A673 (cell line): ENCODE measurements at regions not wholly inside any gene's neighbourhood (a gene's known extent, or its start where the extent isn't known, plus 50 kb on each side); places are given as distances from the start of the nearest gene placed in this dataset.

Source experiments
- BruUV-seq: library from RNA; stranded (reverse); fragments of 400-500 nt; replicated peaks from 2 replicates; lab custom pipeline; 2021; lab: Mats Ljungman, UMichigan
- CTCF ChIA-PET: fragments of 300-600 bp; sonication (Branson Sonifier 250); formaldehyde crosslinking; loops from one replicate; lab custom pipeline; 2022; ENCODE audit warnings: antibody characterized with exemption; lab: Charles Lee
- POLR2A ChIA-PET: fragments of 300-600 bp; sonication (Branson Sonifier 250); formaldehyde crosslinking; loops from one replicate; lab custom pipeline; 2022; ENCODE audit warnings: antibody characterized with exemption; ENCODE audit not compliant: low non-redundant PET; lab: Charles Lee
- DNase-seq: peaks from one replicate; pipeline ENCODE4 v3.0.0-alpha.2; 2015; ENCODE audit warnings: low spot score
- H3K27ac ChIP-seq: fragments of 200-600 bp; sonication (generic); 2 replicates; pipeline ENCODE4 v1.5.1; 2016; ENCODE audit warnings: mixed run types, low read depth, mild to moderate bottlenecking, mixed read lengths, antibody characterized with exemption, low read length; ENCODE audit not compliant: poor library complexity, severe bottlenecking
- H3K27me3 ChIP-seq: fragments of 200-600 bp; sonication (generic); replicated peaks from 2 replicates; pipeline ENCODE4 v1.6.1; 2017; ENCODE audit warnings: mixed run types, low read depth, mild to moderate bottlenecking, mixed read lengths, antibody characterized with exemption, low read length; ENCODE audit not compliant: insufficient read depth, poor library complexity
- H3K36me3 ChIP-seq: fragments of 200-600 bp; sonication (generic); 2 replicates; pipeline ENCODE4 v1.6.1; 2016; ENCODE audit warnings: mixed run types, mild to moderate bottlenecking, mixed read lengths, antibody characterized with exemption, low read length; ENCODE audit not compliant: insufficient read depth, poor library complexity, severe bottlenecking
- H3K4me1 ChIP-seq: fragments of 200-600 bp; sonication (generic); 2 replicates; pipeline ENCODE4 v1.6.1; 2017; ENCODE audit warnings: mixed run types, mild to moderate bottlenecking, mixed read lengths, antibody characterized with exemption, low read length; ENCODE audit not compliant: insufficient read depth, poor library complexity, severe bottlenecking
- H3K4me3 ChIP-seq: fragments of 200-600 bp; sonication (generic); 2 replicates; pipeline ENCODE4 v1.5.1; 2016; ENCODE audit warnings: low read depth, mixed run types, mild to moderate bottlenecking, mixed read lengths, low read length; ENCODE audit not compliant: poor library complexity, severe bottlenecking
- H3K9me3 ChIP-seq: fragments of 200-600 bp; sonication (generic); 2 replicates; pipeline ENCODE4 v1.6.1; 2016; ENCODE audit warnings: mixed run types, low read depth, mild to moderate bottlenecking, mixed read lengths, antibody characterized with exemption, low read length; ENCODE audit not compliant: poor library complexity, severe bottlenecking
- CTCF ChIP-seq: fragments of 300-800, 200-600 bp; sonication (generic); conservative IDR thresholded peaks from 2 replicates; pipeline ENCODE4 v1.5.1; 2017; ENCODE audit warnings: low read depth, mild to moderate bottlenecking, antibody characterized with exemption, low read length, moderate library complexity, mixed read lengths
- EZH2 ChIP-seq: fragments of 200-600 bp; sonication (generic); IDR thresholded peaks from 2 replicates; pipeline ENCODE4 v1.6.1; 2017; ENCODE audit warnings: borderline replicate concordance, low read depth, mild to moderate bottlenecking, mixed read lengths, antibody characterized with exemption, low read length; ENCODE audit not compliant: poor library complexity, severe bottlenecking
- intact Hi-C: fragments of 100-400 bp; cut with micrococcal nuclease; formaldehyde crosslinking; loops from one replicate; pipeline ENCODE4 v1.10.0; 2022; ENCODE audit not compliant: unreplicated experiment

GRCh38 chr5:179439181-179439985, 94.1 kb upstream of the ADAMTS2 start:
- intact Hi-C loops = no loop called here
- TF ChIP-seq EZH2 = no peak
- TF ChIP-seq CTCF = no peak

GRCh38 chr5:179438461-179438860, 93.2 kb upstream of the ADAMTS2 start:
- TF ChIP-seq CTCF (no peak), EZH2 (no peak)
- Histone ChIP-seq H3K27me3 (no peaks in the 10 kb centered on the region), H3K4me1 (no peaks in the 10 kb centered on the region), H3K4me3 (no peak overlapping the region), H3K27ac (no peak overlapping the region), H3K9me3 (no peaks in the 10 kb centered on the region), H3K36me3 (no peaks in the 10 kb centered on the region)
- no peak for DNase-seq
- CTCF ChIA-PET = no interaction called here
- POLR2A ChIA-PET = no interaction called here
- BruUV-seq = no TSS peak
- intact Hi-C loops = no loop called here

More at GRCh38 chr5:179439181-179439985, 94.1 kb upstream of the ADAMTS2 start:
- Histone ChIP-seq H3K27me3 (no peaks in the 10 kb centered on the region), H3K36me3 (no peaks in the 10 kb centered on the region), H3K9me3 (no peaks in the 10 kb centered on the region), H3K4me3 (no peak overlapping the region), H3K4me1 (no peaks in the 10 kb centered on the region), H3K27ac (no peak overlapping the region)
- ChIA-PET CTCF (no interaction called here), POLR2A (no interaction called here)
- no peak for DNase-seq
- no TSS peak for BruUV-seq

- no peak overlapping the region for H3K27ac ChIP-seq
- CTCF ChIA-PET = no interaction called here
- H3K36me3 ChIP-seq = no peaks in the 10 kb centered on the region
- DNase-seq = no peak
- no peaks in the 10 kb centered on the region for H3K9me3 ChIP-seq
- no TSS peak for BruUV-seq
- no peak for TF ChIP-seq EZH2
- TF ChIP-seq CTCF = no peak
- no peaks in the 10 kb centered on the region for H3K27me3 ChIP-seq
- POLR2A ChIA-PET = no interaction called here
- intact Hi-C loops = no loop called here
- no peaks in the 10 kb centered on the region for H3K4me1 ChIP-seq
- no peak overlapping the region for H3K4me3 ChIP-seq
Observed at GRCh38 chr5:179438011-179438441, 92.8 kb upstream of the ADAMTS2 start.
